NCI-H345 treated with DMSO at 0.1 percent for 48 hours (cell line): ENCODE measurements at regions not wholly inside any gene's neighbourhood (a gene's known extent, or its start where the extent isn't known, plus 50 kb on each side); places are given as distances from the start of the nearest gene placed in this dataset.
"Not testable (repeated sequence)": the region's sequence is repeated elsewhere in the genome, so short reads cannot be mapped to it uniquely, and the experiment has no call there.

Source experiments
- DNase-seq: peaks from one replicate; lab custom pipeline; 2025; ENCODE audit not compliant: unreplicated experiment; lab: John Stamatoyannopoulos, UW

DNA sequence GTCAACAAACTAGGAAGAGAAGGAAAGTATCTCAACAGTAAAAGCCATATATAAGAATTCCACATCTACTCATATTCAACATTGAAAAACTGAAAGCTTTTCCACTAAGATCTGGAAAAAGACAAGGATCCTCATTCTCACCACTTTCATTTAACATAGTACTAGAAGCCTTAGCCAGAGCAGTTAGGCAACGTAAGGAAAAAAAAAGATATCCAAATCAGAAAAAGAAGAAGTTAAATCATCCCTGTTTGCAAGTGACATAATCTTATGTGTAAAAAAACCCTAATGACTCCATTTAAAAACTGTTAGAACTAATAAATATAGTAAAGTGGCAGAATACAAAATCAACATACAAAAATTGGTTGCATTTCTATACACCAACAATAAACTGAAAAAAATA is 426.2 kb downstream of the BCAT1 start:
- no peak for DNase-seq

- no peak for DNase-seq
These were observed 429.1 kb downstream of the BCAT1 start for GRCh38 chr12:24519759-24520158.

DNA sequence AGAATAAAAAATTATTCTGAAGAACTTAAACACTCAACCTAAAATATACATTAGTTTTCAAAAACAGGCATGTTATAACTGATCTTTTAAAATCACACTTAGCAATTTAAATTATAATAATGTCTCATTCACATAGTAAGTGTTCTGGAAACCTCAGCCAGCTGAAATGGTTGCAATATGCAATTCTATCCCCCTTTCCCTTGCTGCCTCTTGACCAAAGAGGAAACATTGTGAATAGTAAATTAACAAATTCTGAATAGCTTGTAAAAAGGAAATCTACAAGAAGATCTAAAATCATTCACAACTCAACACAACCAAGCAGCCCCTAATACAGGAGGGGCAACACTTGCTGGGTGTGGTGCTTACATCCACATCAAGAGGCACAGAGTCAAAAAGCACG is 431.9 kb downstream of the BCAT1 start:
- DNase-seq, result no peak

DNA sequence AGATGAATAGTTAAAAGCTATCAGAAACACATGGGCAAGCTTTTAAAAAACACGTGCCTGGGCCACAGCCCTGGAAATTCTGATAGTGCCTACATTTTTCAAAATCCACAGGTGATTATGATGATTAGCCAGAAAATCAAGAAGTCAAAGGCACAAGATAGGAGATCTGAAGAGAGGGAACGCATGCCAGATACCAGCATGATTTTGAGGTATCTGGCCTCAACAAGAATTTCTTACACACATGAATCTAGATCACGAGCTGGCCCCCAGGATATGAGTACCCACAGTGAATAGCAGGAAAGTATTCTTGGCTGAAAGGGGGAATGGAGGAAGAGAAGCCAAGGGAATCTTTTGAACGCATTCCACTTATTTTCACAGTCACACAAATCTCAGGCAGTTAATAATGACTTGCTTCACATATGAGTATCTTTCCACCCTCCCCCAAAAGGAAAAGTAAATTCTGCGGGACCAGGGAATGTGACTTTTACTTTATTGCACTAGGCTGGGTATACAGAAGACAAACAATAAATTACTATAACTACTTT is 438.2 kb downstream of the BCAT1 start:
- DNase-seq, result no peak

- DNase-seq, result no peak
These were observed 441.1 kb downstream of the BCAT1 start for GRCh38 chr12:24507827-24508226.

GRCh38 chr12:24505366-24506015 is 443.4 kb downstream of the BCAT1 start:
- no peak for DNase-seq

DNA sequence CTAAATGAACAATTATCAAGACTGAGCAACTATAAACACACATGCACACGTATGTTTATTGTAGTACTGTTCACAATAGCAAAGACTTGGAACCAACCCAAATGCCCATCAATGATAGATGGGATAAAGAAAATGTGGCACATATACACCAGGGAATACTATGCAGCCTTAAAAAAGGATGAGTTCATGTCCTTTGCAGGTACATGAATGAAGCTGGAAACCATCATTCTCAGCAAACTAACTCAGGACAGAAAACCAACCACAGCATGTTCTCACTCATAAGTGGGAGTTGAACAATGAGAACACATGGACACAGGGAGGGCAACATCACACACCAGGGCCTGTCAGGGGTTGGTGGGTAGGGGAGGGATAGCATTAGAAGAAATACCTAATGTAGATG is 445.4 kb downstream of the BCAT1 start:
- not testable (repeated sequence) for DNase-seq

DNA sequence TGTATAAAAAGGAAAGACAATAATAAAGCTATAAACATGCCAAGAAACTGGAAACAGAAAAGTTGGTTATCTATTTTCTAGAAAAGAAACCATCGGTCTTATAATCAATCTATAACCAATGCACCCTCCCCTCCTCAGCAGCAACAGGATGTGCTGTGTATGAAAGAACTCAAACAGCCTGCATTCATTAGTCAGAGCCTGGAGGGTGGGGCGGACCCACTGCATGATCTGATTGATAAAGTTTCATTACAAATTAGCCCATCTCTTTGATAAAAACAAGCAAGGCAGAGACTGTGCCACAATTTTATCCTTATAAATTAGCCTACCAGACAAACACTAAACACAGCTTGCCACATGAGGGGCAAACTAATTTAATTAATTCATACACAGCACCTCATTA is 448.1 kb downstream of the BCAT1 start:
- DNase-seq, result no peak

DNA sequence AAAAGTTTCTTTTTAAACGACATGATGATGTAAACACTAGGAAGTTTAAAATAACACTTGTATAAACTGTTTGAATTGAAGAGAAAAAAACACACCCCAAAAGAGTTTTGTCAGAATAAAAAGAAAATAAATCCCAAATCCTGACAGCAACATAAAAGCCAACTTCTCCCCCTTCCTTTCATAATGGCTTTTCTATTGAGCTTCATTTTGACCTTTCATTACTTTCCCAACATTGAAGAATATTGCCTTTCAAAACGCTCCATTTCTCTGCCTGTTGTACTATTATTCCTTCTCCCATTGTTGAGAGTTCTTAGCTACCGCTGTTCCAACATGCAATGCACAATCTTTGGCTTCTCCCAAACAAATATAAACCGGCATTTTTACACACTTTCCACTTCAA is 448.5 kb downstream of the BCAT1 start:
- DNase-seq, result no peak

DNA sequence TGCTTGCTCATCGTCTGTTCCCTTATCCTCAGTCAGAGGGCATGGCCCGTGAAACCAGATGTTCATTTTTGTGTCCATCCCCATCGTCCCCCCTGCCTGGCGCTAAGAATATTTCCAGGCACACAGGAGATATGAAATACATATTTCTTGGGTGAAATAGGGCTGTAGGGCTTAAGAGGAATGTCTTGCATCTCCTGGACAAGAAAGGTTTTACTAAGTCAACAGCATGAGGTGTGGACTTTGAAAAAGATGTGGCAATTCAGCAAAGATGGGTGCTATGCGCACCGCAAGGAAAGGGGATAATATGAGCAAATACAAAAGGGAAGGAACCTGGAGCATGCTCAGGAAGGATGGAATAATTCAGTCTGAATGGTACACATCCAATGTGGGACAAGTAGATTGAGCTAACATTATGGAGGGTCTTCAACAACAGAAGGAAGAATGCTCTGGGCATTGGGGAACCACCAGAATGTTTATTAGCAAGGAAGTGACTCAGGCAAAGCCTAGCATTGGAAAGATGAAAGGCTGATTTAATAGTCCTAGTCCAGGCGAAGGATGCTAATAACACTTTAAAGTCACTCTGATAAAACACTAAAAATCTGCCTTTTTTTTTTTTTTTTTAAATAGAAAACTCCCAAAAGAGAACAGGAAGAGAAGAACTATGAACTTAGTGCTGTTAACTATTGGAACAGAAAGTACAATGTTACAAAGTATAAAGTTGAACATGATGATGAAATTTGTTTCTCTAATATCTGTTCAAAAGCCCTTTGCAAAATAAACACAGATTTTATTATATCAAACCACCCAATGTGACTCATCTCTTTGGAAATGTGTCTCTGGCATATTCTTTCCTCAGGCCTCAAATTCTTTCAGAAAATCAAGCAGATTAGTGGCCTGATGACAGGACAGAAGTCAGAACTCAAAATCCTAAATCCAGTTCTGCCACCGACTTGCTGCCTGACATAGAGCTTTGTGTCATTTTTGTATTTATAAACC is 449.5 kb downstream of the BCAT1 start:
- DNase-seq, result no peak

DNA sequence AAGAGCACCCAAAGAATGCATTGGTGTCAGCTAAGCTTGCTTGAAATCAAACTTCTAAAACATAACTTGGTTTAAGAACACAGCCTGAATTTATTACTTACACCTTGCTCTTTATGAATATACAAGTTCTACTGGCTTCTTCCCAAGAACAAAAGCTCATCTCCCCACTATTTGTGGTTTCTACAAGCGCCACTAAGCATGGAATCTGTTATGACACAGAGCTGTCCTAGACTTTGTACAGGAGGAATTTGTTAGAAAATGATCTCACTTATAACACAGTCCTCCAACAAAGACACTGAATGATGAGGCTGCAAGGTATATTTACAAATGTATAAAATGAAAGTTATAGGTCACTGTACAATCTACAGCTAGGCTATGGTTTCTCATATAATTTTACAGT is 452.1 kb downstream of the BCAT1 start:
- no peak for DNase-seq

GRCh38 chr12:24494401-24494800 is 454.5 kb downstream of the BCAT1 start:
- no peak for DNase-seq

- no peak for DNase-seq
These were observed 456.9 kb downstream of the BCAT1 start for GRCh38 chr12:24491968-24492367.

- no peak for DNase-seq
These were observed 459.0 kb downstream of the BCAT1 start for GRCh38 chr12:24489939-24490338.

GRCh38 chr12:24488906-24489619 is 459.8 kb downstream of the BCAT1 start:
- DNase-seq, result no peak

DNA sequence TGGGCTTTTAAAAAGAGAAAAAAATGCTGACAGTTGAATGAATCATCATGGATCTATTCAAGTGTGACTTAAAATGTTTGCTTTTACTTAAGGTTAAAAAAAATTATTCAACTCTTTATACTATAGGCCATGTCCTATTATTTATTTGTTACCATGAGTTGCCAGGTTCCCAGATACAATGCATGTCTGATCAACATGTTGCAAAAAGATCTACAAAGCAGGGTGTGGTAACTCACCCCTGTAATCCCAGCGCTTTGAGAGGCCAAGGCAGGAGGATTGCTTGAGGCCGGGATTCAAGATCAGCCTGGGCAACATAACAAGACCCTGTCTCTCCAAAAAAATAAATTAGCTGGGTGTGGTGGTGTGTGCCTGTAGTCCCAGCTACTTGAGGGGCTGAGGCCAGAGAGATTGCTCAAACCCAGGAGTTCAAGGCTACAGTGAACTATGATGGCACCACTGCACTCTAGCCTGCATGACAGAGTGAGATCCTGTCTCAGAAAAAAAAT is 460.8 kb downstream of the BCAT1 start:
- DNase-seq, result no peak

DNA sequence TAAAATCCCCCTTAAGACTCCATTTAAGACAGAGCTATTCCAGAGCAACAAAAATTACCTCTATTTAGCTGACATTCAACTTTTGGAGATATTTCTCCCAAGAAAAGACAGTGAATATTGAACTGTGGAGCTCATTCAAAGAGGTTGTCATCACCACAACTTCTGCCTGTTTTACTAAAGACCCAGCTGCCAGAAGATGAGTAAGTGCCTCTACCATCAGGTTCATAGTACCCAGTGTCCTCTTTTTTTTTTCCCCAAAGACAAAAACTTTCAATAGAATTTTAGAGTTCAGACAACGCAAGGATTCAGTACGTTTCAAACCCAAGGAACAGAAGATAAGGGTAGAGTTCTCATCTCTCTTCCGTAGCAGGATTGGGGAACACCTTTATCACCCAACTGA is 461.3 kb downstream of the BCAT1 start:
- DNase-seq, result no peak

GRCh38 chr12:24483732-24484131 is 465.2 kb downstream of the BCAT1 start:
- no peak for DNase-seq

DNA sequence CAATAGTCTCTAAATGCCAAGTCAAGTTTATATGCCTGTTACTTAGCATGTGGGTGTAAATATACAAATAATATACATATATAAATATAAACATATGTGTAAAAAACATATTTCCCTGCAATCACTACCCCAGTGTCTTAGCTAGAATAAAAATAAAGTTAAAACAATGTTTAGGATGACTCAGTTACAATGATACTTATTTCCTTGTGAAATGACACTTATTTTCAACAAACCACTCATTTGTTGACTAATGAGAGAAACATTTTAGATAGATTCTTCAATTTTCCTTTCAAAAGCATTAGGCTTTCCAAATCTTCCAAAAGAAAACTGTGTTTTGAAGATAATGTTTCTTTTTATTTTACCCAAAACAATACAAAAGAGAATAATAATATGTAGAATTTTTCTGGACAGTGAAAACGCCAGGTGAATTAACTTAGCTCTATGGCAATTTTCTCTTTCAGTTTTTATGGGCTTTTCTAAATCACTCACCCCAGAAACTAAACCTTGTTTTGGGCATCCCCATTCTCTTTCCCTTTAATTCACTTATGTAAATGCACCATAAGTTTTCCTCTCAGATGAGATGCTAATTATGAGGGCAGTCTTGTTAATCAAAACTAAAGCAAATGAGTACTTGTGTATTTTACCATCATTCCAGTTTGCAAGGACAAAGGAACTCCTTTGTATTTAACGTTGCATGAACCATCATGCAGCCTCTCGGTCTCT is 465.9 kb downstream of the BCAT1 start:
- DNase-seq, result no peak

GRCh38 chr12:24482044-24482443 is 466.9 kb downstream of the BCAT1 start:
- DNase-seq, result no peak
